HFFc6 (cell line): ENCODE measurements at regions not wholly inside any gene's neighbourhood (a gene's known extent, or its start where the extent isn't known, plus 50 kb on each side); places are given as distances from the start of the nearest gene placed in this dataset.

Experiments used
- DNase-seq: peaks from one replicate; pipeline ENCODE4 v3.0.0-alpha.2; 2018
- H3K27ac Mint-ChIP-seq: 2 replicates; pipeline ENCODE4 v1.8.0; 2020; ENCODE audit warnings: mild to moderate bottlenecking, mixed read lengths
- H3K27me3 Mint-ChIP-seq: 2 replicates; pipeline ENCODE4 v1.8.0; 2021; ENCODE audit warnings: mild to moderate bottlenecking, moderate library complexity, mixed read lengths; ENCODE audit not compliant: insufficient read depth
- H3K36me3 Mint-ChIP-seq: 2 replicates; pipeline ENCODE4 v1.8.0; 2021; ENCODE audit warnings: low read depth, mixed read lengths
- H3K4me1 Mint-ChIP-seq: 2 replicates; pipeline ENCODE4 v1.8.0; 2020; ENCODE audit warnings: low read depth, mixed read lengths
- H3K4me3 Mint-ChIP-seq: 2 replicates; pipeline ENCODE4 v1.8.0; 2020; ENCODE audit warnings: mild to moderate bottlenecking, moderate library complexity, mixed read lengths
- H3K9me3 Mint-ChIP-seq: 2 replicates; pipeline ENCODE4 v1.8.0; 2020; ENCODE audit warnings: mild to moderate bottlenecking, mixed read lengths
- TF ChIP-seq, protein P1 (sequence below): fragments of 200-600 bp; sonication (generic); IDR thresholded peaks from 2 replicates; pipeline ENCODE4 v1.5.0; 2021; ENCODE audit warnings: antibody characterized with exemption, mild to moderate bottlenecking

- no peak for DNase-seq
These were observed 127.9 kb upstream of the NOL4 start for GRCh38 chr18:34352385-34353163.

GRCh38 chr18:34354351-34354750 is 129.6 kb upstream of the NOL4 start:
- H3K36me3 Mint-ChIP-seq = 0 out of 2 replicates have a peak, but pooled peaks cover 4% of the 10 kb centered on the region
- H3K27me3 Mint-ChIP-seq = no peaks in the 10 kb centered on the region; the same call in 1 of the 2 replicates

More at GRCh38 chr18:34352385-34353163, 127.9 kb upstream of the NOL4 start:
- Mint-ChIP-seq H3K36me3 (no peaks in the 10 kb centered on the region), H3K27me3 (no peaks in the 10 kb centered on the region), H3K4me1 (no peaks in the 10 kb centered on the region), H3K4me3 (no peak overlapping the region), H3K9me3 (peaks cover 55% of the 10 kb centered on the region), H3K27ac (no peak overlapping the region)
- TF ChIP-seq, protein P1, sequence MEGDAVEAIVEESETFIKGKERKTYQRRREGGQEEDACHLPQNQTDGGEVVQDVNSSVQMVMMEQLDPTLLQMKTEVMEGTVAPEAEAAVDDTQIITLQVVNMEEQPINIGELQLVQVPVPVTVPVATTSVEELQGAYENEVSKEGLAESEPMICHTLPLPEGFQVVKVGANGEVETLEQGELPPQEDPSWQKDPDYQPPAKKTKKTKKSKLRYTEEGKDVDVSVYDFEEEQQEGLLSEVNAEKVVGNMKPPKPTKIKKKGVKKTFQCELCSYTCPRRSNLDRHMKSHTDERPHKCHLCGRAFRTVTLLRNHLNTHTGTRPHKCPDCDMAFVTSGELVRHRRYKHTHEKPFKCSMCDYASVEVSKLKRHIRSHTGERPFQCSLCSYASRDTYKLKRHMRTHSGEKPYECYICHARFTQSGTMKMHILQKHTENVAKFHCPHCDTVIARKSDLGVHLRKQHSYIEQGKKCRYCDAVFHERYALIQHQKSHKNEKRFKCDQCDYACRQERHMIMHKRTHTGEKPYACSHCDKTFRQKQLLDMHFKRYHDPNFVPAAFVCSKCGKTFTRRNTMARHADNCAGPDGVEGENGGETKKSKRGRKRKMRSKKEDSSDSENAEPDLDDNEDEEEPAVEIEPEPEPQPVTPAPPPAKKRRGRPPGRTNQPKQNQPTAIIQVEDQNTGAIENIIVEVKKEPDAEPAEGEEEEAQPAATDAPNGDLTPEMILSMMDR = no peak

GRCh38 chr18:34357944-34358580 is 133.3 kb upstream of the NOL4 start:
- peaks cover 59% of the 10 kb centered on the region for H3K9me3 Mint-ChIP-seq
- no peak for DNase-seq
- TF ChIP-seq, protein P1 = no peak
- no peaks in the 10 kb centered on the region; the same call in 1 of the 2 replicates for H3K27me3 Mint-ChIP-seq
- 0 out of 2 replicates have a peak, but pooled peaks cover 4% of the 10 kb centered on the region for H3K36me3 Mint-ChIP-seq
- H3K27ac Mint-ChIP-seq = no peak overlapping the region
- H3K4me1 Mint-ChIP-seq = no peaks in the 10 kb centered on the region
- no peak overlapping the region for H3K4me3 Mint-ChIP-seq

More at GRCh38 chr18:34354351-34354750, 129.6 kb upstream of the NOL4 start:
- TF ChIP-seq, protein P1 = no peak
- DNase-seq = no peak
- no peak overlapping the region for H3K4me3 Mint-ChIP-seq
- no peaks in the 10 kb centered on the region for H3K4me1 Mint-ChIP-seq
- no peak overlapping the region for H3K27ac Mint-ChIP-seq
- peaks cover 61% of the 10 kb centered on the region for H3K9me3 Mint-ChIP-seq

DNA sequence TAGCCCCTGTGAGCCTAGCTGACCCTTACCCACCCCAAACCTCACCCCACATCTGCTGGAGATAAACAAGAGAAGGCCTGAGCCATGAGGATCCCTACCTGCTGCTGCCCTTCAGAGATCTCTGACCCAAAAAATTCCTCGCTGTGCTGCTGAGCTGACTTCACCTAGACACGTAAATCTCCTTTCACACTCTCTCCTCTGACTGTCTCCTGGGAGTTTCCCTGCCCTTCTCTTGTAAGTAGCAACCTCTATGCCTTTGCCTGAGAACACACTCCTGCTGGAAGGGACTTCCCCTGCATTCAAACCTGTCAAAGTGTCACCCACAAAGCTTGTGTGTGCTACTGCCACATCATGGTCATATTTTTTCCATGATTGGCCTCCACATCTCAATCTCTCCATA is 134.2 kb upstream of the NOL4 start:
- Mint-ChIP-seq H3K4me1 (no peaks in the 10 kb centered on the region), H3K4me3 (no peak overlapping the region), H3K27me3 (no peaks in the 10 kb centered on the region; the same call in 1 of the 2 replicates), H3K27ac (no peak overlapping the region), H3K36me3 (0 out of 2 replicates have a peak, but pooled peaks cover 4% of the 10 kb centered on the region), H3K9me3 (peaks cover 55% of the 10 kb centered on the region)
- DNase-seq = no peak
- TF ChIP-seq, protein P1 = no peak

DNA sequence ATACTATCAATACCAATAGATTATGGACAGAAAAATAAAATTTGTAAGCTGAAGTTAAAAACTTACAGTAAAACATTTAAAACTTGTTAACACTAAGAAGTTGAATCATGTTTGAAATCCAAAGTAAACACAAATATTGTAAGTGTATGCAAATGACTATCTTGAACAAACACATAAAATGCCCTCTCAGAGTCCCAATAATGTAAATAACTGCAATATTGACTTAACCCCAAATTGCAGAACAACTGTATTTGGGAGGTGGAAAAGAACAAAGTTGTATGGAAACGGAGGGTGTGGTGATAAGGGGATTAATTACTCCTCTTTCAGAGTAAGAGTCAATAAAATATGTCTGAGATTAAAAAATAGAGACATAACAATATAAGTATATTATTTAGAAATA is 140.0 kb upstream of the NOL4 start:
- Mint-ChIP-seq H3K4me1 (no peaks in the 10 kb centered on the region), H3K27ac (no peak overlapping the region), H3K4me3 (no peak overlapping the region), H3K9me3 (peaks cover 33% of the 10 kb centered on the region), H3K36me3 (no peaks in the 10 kb centered on the region), H3K27me3 (no peaks in the 10 kb centered on the region)
- TF ChIP-seq, protein P1 = no peak
- DNase-seq = no peak
